ENCODE measurements at regions not wholly inside any gene's neighbourhood (a gene's known extent, or its start where the extent isn't known, plus 50 kb on each side); places are given as distances from the start of the nearest gene placed in this dataset.
"Not testable (repeated sequence)": the region's sequence is repeated elsewhere in the genome, so short reads cannot be mapped to it uniquely, and the experiment has no call there.

DNA sequence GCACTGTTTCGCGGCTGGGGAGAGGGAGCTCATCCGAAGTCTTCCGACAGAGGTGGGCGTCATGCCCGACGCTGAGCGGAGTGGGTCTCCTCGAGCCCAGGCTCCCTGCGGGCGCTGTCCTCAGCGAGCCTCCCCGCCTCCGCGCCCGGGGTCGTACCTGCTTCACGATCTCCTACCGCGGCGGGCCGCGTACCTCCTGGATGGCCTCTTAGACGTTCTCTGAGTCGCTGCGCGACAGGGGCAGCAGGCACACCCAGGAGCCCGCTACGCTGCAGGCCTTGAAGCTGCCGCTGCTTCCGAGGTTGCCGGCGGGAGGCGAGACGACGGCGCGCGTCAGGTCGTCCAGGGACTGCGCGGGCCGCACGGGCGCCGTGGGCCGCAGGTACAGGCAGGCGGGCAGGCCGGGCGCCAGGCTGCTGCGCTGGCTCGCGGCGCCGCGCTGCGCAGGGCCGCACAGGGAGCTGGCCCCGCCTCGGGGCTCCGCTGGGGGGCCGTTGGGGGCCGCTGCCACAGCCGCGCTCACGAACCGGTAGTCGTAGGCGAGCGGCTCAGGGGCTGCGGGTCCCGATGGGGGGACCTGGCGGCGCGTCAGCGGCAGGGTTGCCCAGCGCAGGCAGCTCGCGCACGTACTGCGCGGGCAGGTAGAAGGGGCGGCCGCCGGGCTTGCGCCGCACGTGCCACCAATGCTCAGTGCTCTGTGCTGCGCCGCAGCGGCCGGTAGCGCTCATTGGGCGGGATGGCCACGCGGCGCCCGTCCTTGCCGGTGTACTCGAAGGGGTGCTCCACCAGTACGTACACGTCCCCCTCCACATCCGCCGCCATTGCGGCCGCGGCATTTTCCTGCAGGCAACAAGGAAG, 116.4 kb upstream of the SMURF2 start:
- TF ChIP-seq, protein P1, sequence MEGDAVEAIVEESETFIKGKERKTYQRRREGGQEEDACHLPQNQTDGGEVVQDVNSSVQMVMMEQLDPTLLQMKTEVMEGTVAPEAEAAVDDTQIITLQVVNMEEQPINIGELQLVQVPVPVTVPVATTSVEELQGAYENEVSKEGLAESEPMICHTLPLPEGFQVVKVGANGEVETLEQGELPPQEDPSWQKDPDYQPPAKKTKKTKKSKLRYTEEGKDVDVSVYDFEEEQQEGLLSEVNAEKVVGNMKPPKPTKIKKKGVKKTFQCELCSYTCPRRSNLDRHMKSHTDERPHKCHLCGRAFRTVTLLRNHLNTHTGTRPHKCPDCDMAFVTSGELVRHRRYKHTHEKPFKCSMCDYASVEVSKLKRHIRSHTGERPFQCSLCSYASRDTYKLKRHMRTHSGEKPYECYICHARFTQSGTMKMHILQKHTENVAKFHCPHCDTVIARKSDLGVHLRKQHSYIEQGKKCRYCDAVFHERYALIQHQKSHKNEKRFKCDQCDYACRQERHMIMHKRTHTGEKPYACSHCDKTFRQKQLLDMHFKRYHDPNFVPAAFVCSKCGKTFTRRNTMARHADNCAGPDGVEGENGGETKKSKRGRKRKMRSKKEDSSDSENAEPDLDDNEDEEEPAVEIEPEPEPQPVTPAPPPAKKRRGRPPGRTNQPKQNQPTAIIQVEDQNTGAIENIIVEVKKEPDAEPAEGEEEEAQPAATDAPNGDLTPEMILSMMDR (IDR thresholded peaks at IDR 0.05), result no peak
- TF ChIP-seq POLR2A (IDR thresholded peaks at IDR 0.05) (no peak), POLR2AphosphoS5 (IDR thresholded peaks at IDR 0.05) (no peak)
- no peak overlapping the region for H3K27ac ChIP-seq
- H3K27me3 ChIP-seq (replicated peaks; ENCODE audit: insufficient read depth), result no peaks in the 10 kb centered on the region
- H3K4me3 ChIP-seq, result peak overlapping the region; percentile 17 to 27
- 15% methylated on average over 82 of the region's 107 CpGs for WGBS
- H3K36me3 ChIP-seq, result no peaks in the 10 kb centered on the region
- DNase-seq (ENCODE audit: low spot score), result no peak
- H3K4me1 ChIP-seq (replicated peaks), result peaks cover 14% of the 10 kb centered on the region
- no peaks in the 10 kb centered on the region for H3K9me3 ChIP-seq
- intact Hi-C loops (cut with DNase I), result no loop called here

DNA sequence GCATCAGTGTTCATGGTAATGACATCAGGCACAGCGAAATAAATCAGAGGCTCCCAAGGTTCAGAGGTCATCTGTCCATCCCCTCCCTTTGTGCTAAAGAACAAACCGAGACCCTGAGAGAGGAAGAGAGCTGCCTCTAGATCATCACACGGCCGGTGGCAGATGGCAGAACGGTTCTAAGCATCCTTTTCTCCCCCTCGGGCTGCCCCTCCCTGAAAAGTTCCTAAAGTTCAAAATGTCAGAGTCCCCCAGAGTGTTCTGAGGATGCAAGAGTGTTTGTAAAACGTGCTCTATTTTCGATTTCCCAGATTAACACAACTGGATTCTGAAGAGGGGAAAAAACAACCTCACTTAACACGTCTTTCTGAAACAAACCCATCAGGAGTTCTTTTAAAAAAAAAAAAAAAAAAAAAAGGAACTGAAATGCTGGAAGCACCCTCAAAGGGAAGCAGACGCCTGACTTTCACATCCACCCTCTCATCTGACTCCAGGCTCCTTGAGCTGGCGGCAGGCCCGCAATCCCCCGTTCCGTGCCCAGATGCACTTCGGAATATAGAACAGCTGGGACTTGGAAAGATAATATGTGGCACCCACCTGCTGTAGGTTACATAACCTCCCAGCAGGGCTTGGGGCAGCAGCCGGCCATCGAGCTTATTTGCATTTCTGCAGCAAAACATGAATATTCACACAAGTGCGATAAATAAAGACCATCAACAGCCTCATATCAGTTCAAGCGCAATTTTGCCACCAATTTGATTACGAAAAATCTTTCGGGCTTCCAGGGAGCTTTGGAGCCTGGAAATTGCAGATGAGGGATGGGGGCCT, 115.5 kb upstream of the SMURF2 start:
- Histone ChIP-seq H3K27ac (peak overlapping the region; percentile 12 to 31), H3K4me1 (replicated peaks) (peaks cover 14% of the 10 kb centered on the region)

DNA sequence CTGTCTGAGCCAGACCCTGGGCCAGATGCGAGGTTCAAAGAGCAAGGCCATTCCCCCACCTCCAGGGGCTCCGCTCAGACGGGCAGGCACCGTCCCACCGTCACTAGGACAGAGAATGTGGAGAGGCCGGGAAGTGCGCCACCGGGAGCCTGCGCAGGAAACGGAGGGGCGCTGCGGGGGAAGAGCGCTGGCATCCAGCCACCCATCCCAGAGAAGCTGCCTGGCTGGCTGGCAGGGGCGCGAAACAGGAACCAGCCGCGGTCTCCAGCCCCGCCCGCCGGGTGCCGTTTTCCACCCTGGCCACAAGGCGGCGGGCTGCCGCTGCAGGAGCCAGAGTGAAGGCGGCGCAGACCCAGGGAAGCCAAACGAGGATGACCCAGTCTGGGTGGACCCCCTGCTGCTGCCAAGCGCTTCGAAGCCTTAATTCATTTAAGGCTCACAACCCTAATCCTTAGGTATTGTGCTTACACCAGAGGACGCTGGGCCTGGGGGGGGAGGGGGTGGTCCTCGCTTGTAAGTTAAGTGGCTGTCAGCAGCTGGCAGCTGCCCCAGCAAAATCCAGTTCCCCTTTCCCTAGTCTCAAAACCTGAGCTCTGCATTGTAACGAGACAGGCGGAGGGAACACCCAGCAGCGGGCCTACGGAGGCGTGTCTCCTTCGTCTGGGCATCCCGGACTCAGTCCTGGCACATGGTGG, 114.8 kb upstream of the SMURF2 start:
- 3% methylated on average over 32 of the region's 38 CpGs for WGBS

More for the DNA sequence above, 115.5 kb upstream of the SMURF2 start:
- WGBS, result 22% methylated on average over 21 of the region's 21 CpGs
- no peak for TF ChIP-seq POLR2A (IDR thresholded peaks at IDR 0.05)
- no peak for TF ChIP-seq POLR2AphosphoS5 (IDR thresholded peaks at IDR 0.05)
- TF ChIP-seq, protein P1 (IDR thresholded peaks at IDR 0.05), result no peak
- Histone ChIP-seq H3K36me3 (no peaks in the 10 kb centered on the region), H3K27me3 (replicated peaks; ENCODE audit: insufficient read depth) (no peaks in the 10 kb centered on the region), H3K4me3 (peak overlapping the region in 1 of 2 donors; percentile 21), H3K9me3 (no peaks in the 10 kb centered on the region)
- DNase-seq (ENCODE audit: low spot score), result no peak
- intact Hi-C loops (cut with DNase I), result no loop called here

DNA sequence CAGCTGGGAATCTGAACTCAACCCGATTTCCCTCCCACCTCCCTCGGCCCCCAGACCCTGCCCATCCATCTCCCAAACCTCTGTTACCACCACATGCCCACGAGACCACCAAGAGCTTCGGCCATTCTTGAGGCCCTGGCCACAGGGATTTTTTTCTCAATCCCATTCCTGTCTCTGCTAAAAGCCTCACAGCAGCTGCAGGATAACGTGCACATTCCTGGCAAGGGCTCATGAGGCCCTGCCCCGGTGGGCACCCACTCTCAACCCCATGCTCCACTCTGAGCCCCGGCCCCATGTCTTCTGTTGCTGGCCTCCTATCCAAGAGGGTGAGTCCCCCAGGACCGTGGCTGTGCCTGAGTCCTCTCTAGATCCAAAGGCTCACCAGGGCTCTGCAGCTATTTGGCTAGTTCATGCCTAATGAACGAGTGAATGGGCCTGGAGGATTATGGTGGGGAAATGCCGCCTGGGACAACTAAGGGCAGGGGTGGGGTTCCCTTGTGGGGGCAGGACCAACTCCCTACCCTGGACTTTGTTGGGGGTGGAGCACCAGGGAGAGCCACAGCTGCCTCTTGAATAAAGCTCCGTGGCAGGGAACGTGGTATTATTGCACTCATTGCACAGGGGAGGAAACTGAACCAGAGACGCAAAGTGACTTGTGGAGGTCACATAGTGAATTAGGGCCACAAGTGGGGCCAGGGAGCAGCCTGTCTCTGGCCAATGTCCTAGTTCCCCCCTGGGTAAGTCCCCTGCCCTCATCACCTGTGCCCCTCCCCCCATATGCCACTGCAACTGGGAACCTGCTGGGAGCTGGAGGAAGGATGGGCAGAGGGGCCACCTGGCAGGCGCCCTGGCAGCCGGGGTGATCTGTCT, 113.8 kb upstream of the SMURF2 start:
- intact Hi-C loops (cut with DNase I), result no loop called here
- no peaks in the 10 kb centered on the region for H3K9me3 ChIP-seq
- no peak overlapping the region for H3K27ac ChIP-seq
- no peaks in the 10 kb centered on the region for H3K27me3 ChIP-seq (replicated peaks; ENCODE audit: insufficient read depth)
- H3K36me3 ChIP-seq, result no peaks in the 10 kb centered on the region
- H3K4me1 ChIP-seq (replicated peaks), result peaks cover 14% of the 10 kb centered on the region
- WGBS, result 85% methylated on average over 15 of the region's 15 CpGs
- no peak for DNase-seq (ENCODE audit: low spot score)
- no peak overlapping the region for H3K4me3 ChIP-seq
- no peak for TF ChIP-seq POLR2AphosphoS5 (IDR thresholded peaks at IDR 0.05)
- TF ChIP-seq, protein P1 (IDR thresholded peaks at IDR 0.05), result no peak
- no peak for TF ChIP-seq POLR2A (IDR thresholded peaks at IDR 0.05)

More for the DNA sequence above, 114.8 kb upstream of the SMURF2 start:
- H3K27me3 ChIP-seq (replicated peaks; ENCODE audit: insufficient read depth); H3K9me3 ChIP-seq; intact Hi-C loops (cut with DNase I); H3K36me3 ChIP-seq: not testable (repeated sequence)
- TF ChIP-seq, protein P1 (IDR thresholded peaks at IDR 0.05), result peak; percentile 86 to 97 (median 90)
- peak; percentile 8 for TF ChIP-seq POLR2A (IDR thresholded peaks at IDR 0.05)
- peak; percentile 53 for TF ChIP-seq POLR2AphosphoS5 (IDR thresholded peaks at IDR 0.05)
- Histone ChIP-seq H3K4me3 (peak overlapping the region in 1 of 2 donors; percentile 21), H3K4me1 (replicated peaks) (peaks cover 14% of the 10 kb centered on the region), H3K27ac (peak overlapping the region; percentile 12 to 31)
- DNase-seq (ENCODE audit: low spot score), result peak; percentile 68
